NT2/D1 (cell line): ENCODE measurements at regions not wholly inside any gene's neighbourhood (a gene's known extent, or its start where the extent isn't known, plus 50 kb on each side); places are given as distances from the start of the nearest gene placed in this dataset.

Experiments
- SUZ12 ChIP-seq: IDR thresholded peaks from 2 replicates; pipeline ENCODE4 v1.6.1; 2011; ENCODE audit not compliant: insufficient read length, insufficient read depth; ENCODE audit errors: extremely low read depth
- YY1 ChIP-seq: IDR thresholded peaks from 2 replicates; pipeline ENCODE4 v1.6.1; 2011; ENCODE audit not compliant: insufficient read length, insufficient read depth
- ZNF274 ChIP-seq: IDR thresholded peaks from 2 replicates; pipeline ENCODE4 v1.6.1; 2011; ENCODE audit warnings: mild to moderate bottlenecking, low read depth, low read length

DNA sequence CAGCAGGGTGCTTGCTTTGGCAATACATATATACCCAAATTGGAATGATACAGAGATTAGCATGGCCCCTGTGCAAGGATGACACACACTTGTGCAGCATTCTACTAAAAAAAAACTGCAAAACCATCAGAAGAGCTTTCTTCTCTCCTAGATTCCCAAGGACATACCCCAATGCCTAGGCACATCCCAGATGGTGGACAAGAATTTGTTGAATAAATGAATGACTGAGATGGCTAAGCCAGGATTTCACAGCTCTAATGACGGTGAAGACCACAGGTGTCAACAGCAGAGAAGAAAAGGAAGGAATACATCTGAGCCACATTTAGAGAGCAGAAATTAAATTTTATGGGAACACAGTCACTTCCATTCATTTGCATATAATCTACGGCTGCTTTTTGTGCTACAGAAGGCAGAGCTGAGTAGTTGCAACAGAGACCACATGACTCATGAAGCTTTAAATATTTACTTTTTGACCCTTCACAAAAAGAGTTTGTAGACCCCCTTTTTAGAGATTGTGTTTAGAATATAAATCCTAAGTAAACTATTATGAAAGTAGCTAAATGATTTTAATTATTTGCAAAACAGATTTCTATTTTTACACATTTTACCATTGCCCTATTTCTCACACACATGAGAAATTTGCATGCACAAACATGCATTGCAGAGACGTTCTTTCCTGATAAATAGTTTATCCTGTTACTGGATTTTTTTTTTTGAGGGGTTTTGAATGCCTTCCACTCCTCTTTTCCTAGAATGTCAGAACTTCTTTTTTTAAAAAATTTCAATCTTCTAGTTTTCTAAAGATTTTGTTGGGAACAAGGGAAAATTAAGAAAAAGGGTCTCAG is 119.0 kb downstream of the PMAIP1 start:
- TF ChIP-seq ZNF274 (no peak), YY1 (no peak), SUZ12 (no peak)
